SK-N-MC (cell line): ENCODE measurements at regions not wholly inside any gene's neighbourhood (a gene's known extent, or its start where the extent isn't known, plus 50 kb on each side); places are given as distances from the start of the nearest gene placed in this dataset.

ENCODE experiments used
- DNase-seq: peaks from one replicate; pipeline ENCODE4 v3.0.0-alpha.2; 2011; ENCODE audit warnings: low read depth, low spot score
- H3K27ac ChIP-seq: fragments of 200-600 bp; sonication (generic); 2 replicates; pipeline ENCODE4 v1.5.1; 2016; ENCODE audit warnings: mixed run types
- H3K36me3 ChIP-seq: fragments of 200-600 bp; sonication (generic); 2 replicates; pipeline ENCODE4 v1.6.1; 2017; ENCODE audit warnings: antibody characterized with exemption, low read length, mixed read lengths; ENCODE audit not compliant: insufficient read depth
- H3K4me3 ChIP-seq: fragments of 200-600 bp; sonication (generic); 2 replicates; pipeline ENCODE4 v1.5.1; 2016
- H3K9ac ChIP-seq: fragments of 200-600 bp; sonication (generic); 2 replicates; pipeline ENCODE4 v1.8.0; 2017; ENCODE audit warnings: mixed run types, mixed read lengths; ENCODE audit not compliant: insufficient read length
- H3K9me3 ChIP-seq: fragments of 200-600 bp; sonication (generic); 2 replicates; pipeline ENCODE4 v1.6.1; 2017; ENCODE audit warnings: low read depth, mild to moderate bottlenecking, antibody characterized with exemption, low read length, moderate library complexity, mixed read lengths
- EZH2 ChIP-seq: fragments of 200-600 bp; sonication (generic); IDR thresholded peaks from one replicate; pipeline ENCODE4 v1.6.1; 2017; ENCODE audit warnings: antibody characterized with exemption
- FOXP2 ChIP-seq: optimal IDR thresholded peaks from 2 replicates; pipeline ENCODE3; 2011; ENCODE audit warnings: mild to moderate bottlenecking, moderate library complexity; ENCODE audit not compliant: insufficient read depth; ENCODE audit errors: extremely low read length, control extremely low read depth
- POLR2AphosphoS5 ChIP-seq: IDR thresholded peaks from 2 replicates; pipeline ENCODE4 v1.6.1; 2012; ENCODE audit warnings: mild to moderate bottlenecking, low read depth, low read length, borderline replicate concordance

GRCh38 chr5:89983216-89983615 is 426.3 kb downstream of the CETN3 start:
- Histone ChIP-seq H3K9ac (no peak overlapping the region), H3K36me3 (no peaks in the 10 kb centered on the region), H3K4me3 (no peak overlapping the region), H3K27ac (no peak overlapping the region), H3K9me3 (no peaks in the 10 kb centered on the region)
- DNase-seq, result no peak
- TF ChIP-seq EZH2 (no peak), FOXP2 (no peak), POLR2AphosphoS5 (no peak)

- no peaks in the 10 kb centered on the region for H3K9me3 ChIP-seq
- no peak overlapping the region for H3K4me3 ChIP-seq
- no peak overlapping the region for H3K9ac ChIP-seq
- 0 out of 2 replicates have a peak overlapping the region, but pooled peaks have one; percentile 60 for H3K27ac ChIP-seq
- TF ChIP-seq EZH2 (no peak), FOXP2 (no peak), POLR2AphosphoS5 (no peak)
- DNase-seq, result no peak
- H3K36me3 ChIP-seq, result no peaks in the 10 kb centered on the region
Observed at GRCh38 chr5:89981878-89982773, 427.4 kb downstream of the CETN3 start.

GRCh38 chr5:89981021-89981420 is 428.5 kb downstream of the CETN3 start:
- Histone ChIP-seq H3K36me3 (no peaks in the 10 kb centered on the region), H3K27ac (peak overlapping the region; percentile 60; the same call in 1 of the 2 replicates), H3K9me3 (no peaks in the 10 kb centered on the region), H3K9ac (no peak overlapping the region), H3K4me3 (no peak overlapping the region)
- DNase-seq, result no peak
- TF ChIP-seq POLR2AphosphoS5 (no peak; the same call in 1 of the 2 replicates), EZH2 (no peak), FOXP2 (no peak)

GRCh38 chr5:89973516-89973915 is 436.0 kb downstream of the CETN3 start:
- TF ChIP-seq FOXP2 (no peak), POLR2AphosphoS5 (no peak), EZH2 (no peak)
- no peaks in the 10 kb centered on the region for H3K36me3 ChIP-seq
- DNase-seq, result no peak
- no peak overlapping the region for H3K9ac ChIP-seq
- no peak overlapping the region for H3K27ac ChIP-seq
- no peaks in the 10 kb centered on the region for H3K9me3 ChIP-seq
- H3K4me3 ChIP-seq, result no peak overlapping the region

GRCh38 chr5:89972901-89973300 is 436.7 kb downstream of the CETN3 start:
- H3K36me3 ChIP-seq, result no peaks in the 10 kb centered on the region
- H3K9me3 ChIP-seq, result no peaks in the 10 kb centered on the region
- TF ChIP-seq FOXP2 (no peak), EZH2 (no peak), POLR2AphosphoS5 (no peak)
- H3K9ac ChIP-seq, result no peak overlapping the region
- DNase-seq, result no peak
- H3K27ac ChIP-seq, result no peak overlapping the region
- no peak overlapping the region for H3K4me3 ChIP-seq

- no peak overlapping the region for H3K9ac ChIP-seq
- H3K4me3 ChIP-seq, result no peak overlapping the region
- TF ChIP-seq FOXP2 (no peak), POLR2AphosphoS5 (no peak), EZH2 (no peak)
- no peaks in the 10 kb centered on the region for H3K9me3 ChIP-seq
- DNase-seq, result no peak
- no peaks in the 10 kb centered on the region for H3K36me3 ChIP-seq
- no peak overlapping the region for H3K27ac ChIP-seq
Observed at GRCh38 chr5:89968958-89969381, 440.6 kb downstream of the CETN3 start.

- TF ChIP-seq POLR2AphosphoS5 (no peak), EZH2 (no peak), FOXP2 (no peak)
- DNase-seq, result peak; percentile 28
- Histone ChIP-seq H3K9me3 (no peaks in the 10 kb centered on the region), H3K36me3 (no peaks in the 10 kb centered on the region), H3K9ac (no peak overlapping the region), H3K27ac (no peak overlapping the region), H3K4me3 (no peak overlapping the region)
Observed at GRCh38 chr5:89967771-89968444, 441.6 kb downstream of the CETN3 start.

- no peak overlapping the region for H3K27ac ChIP-seq
- TF ChIP-seq POLR2AphosphoS5, result no peak
- no peak overlapping the region for H3K9ac ChIP-seq
- H3K9me3 ChIP-seq, result no peaks in the 10 kb centered on the region
- no peak overlapping the region for H3K4me3 ChIP-seq
- H3K36me3 ChIP-seq, result no peaks in the 10 kb centered on the region
- no peak for DNase-seq
Observed at GRCh38 chr5:89956838-89957237, 452.7 kb downstream of the CETN3 start.
